Hepatocyte (in vitro differentiated cells): ENCODE measurements at regions not wholly inside any gene's neighbourhood (a gene's known extent, or its start where the extent isn't known, plus 50 kb on each side); places are given as distances from the start of the nearest gene placed in this dataset.

Experiments used
- DNase-seq: peaks from one replicate; pipeline ENCODE4 v3.0.0-alpha.2; 2016; ENCODE audit warnings: low spot score
- H2AFZ ChIP-seq: fragments of 200-600 bp; sonication (generic); 2 replicates; pipeline ENCODE4 v1.6.0; 2016; ENCODE audit warnings: antibody characterized with exemption, mild to moderate bottlenecking
- H3K27ac ChIP-seq: fragments of 200-600 bp; sonication (generic); 2 replicates; pipeline ENCODE4 v1.5.1; 2016; ENCODE audit warnings: mild to moderate bottlenecking
- H3K27me3 ChIP-seq: fragments of 200-600 bp; sonication (generic); 2 replicates; pipeline ENCODE4 v1.6.1; 2016
- H3K36me3 ChIP-seq: fragments of 200-600 bp; sonication (generic); replicated peaks from 2 replicates; pipeline ENCODE4 v1.5.1; 2016; ENCODE audit warnings: low read depth; ENCODE audit not compliant: insufficient read depth
- H3K4me1 ChIP-seq: fragments of 200-600 bp; sonication (generic); 2 replicates; pipeline ENCODE4 v1.5.1; 2016; ENCODE audit warnings: mild to moderate bottlenecking, moderate library complexity; ENCODE audit not compliant: insufficient read depth
- H3K4me2 ChIP-seq: fragments of 200-600 bp; sonication (generic); 2 replicates; pipeline ENCODE4 v1.6.0; 2016
- H3K4me3 ChIP-seq: fragments of 200-600 bp; sonication (generic); 2 replicates; pipeline ENCODE4 v1.5.1; 2016; ENCODE audit warnings: mild to moderate bottlenecking
- H3K79me2 ChIP-seq: fragments of 200-600 bp; sonication (generic); 2 replicates; pipeline ENCODE4 v1.6.0; 2017; ENCODE audit warnings: mild to moderate bottlenecking
- H3K9me2 ChIP-seq: fragments of 200-600 bp; sonication (generic); replicated peaks from 2 replicates; pipeline ENCODE4 v1.6.0; 2017; ENCODE audit warnings: mild to moderate bottlenecking; ENCODE audit not compliant: insufficient read depth
- H3K9me3 ChIP-seq: fragments of 200-600 bp; sonication (generic); 2 replicates; pipeline ENCODE4 v1.5.1; 2016; ENCODE audit warnings: low read depth, mild to moderate bottlenecking
- H4K20me1 ChIP-seq: fragments of 200-600 bp; sonication (generic); 2 replicates; pipeline ENCODE4 v1.6.0; 2016; ENCODE audit warnings: mild to moderate bottlenecking; ENCODE audit not compliant: insufficient read depth, poor library complexity, severe bottlenecking
- CTCF ChIP-seq: fragments of 200-600 bp; sonication (generic); IDR thresholded peaks from 2 replicates; pipeline ENCODE4 v1.5.1; 2016; ENCODE audit warnings: antibody characterized with exemption, mild to moderate bottlenecking; ENCODE audit not compliant: poor library complexity
- EZH2 ChIP-seq: fragments of 200-600 bp; sonication (generic); IDR thresholded peaks from 2 replicates; pipeline ENCODE4 v1.6.1; 2016; ENCODE audit warnings: antibody characterized with exemption, mild to moderate bottlenecking, borderline replicate concordance
- EZH2phosphoT487 ChIP-seq: fragments of 200-600 bp; sonication (generic); IDR thresholded peaks from one replicate; pipeline ENCODE4 v1.6.1; 2018; ENCODE audit warnings: antibody characterized with exemption, mild to moderate bottlenecking, low read depth, moderate library complexity; ENCODE audit not compliant: unreplicated experiment, severe bottlenecking
- WGBS: methylation state at CpG from one replicate; pipeline ENCODE4 v1.1.6; 2016; ENCODE audit warnings: low lambda C conversion rate; ENCODE audit errors: missing lambda C conversion rate; 5-methylcytosine and 5-hydroxymethylcytosine counted together

GRCh38 chr15:95895508-95895907 is 435.0 kb upstream of the NR2F2 start:
- H3K36me3 ChIP-seq, result no peaks in the 10 kb centered on the region
- no peak for DNase-seq
- H3K9me2 ChIP-seq, result no peaks in the 10 kb centered on the region
- H4K20me1 ChIP-seq, result no peaks in the 10 kb centered on the region
- H3K27me3 ChIP-seq, result no peaks in the 10 kb centered on the region
- H3K4me3 ChIP-seq, result no peak overlapping the region
- no peaks in the 10 kb centered on the region for H3K79me2 ChIP-seq
- no peak overlapping the region for H3K4me2 ChIP-seq
- no peak overlapping the region for H3K27ac ChIP-seq
- no peak overlapping the region for H2AFZ ChIP-seq
- peaks cover 15% of the 10 kb centered on the region for H3K4me1 ChIP-seq
- no peaks in the 10 kb centered on the region for H3K9me3 ChIP-seq
- TF ChIP-seq EZH2 (no peak), EZH2phosphoT487 (no peak), CTCF (no peak)

GRCh38 chr15:95897651-95898050 is 432.8 kb upstream of the NR2F2 start:
- Histone ChIP-seq H2AFZ (no peak overlapping the region), H3K27me3 (no peaks in the 10 kb centered on the region), H3K27ac (no peak overlapping the region), H3K4me2 (no peak overlapping the region), H3K9me2 (no peaks in the 10 kb centered on the region), H3K36me3 (no peaks in the 10 kb centered on the region), H3K4me1 (peaks cover 15% of the 10 kb centered on the region), H3K9me3 (no peaks in the 10 kb centered on the region), H3K79me2 (no peaks in the 10 kb centered on the region), H3K4me3 (no peak overlapping the region), H4K20me1 (no peaks in the 10 kb centered on the region)
- 60% methylated on average over 2 of the region's 2 CpGs for WGBS
- no peak for DNase-seq
- TF ChIP-seq EZH2 (no peak), CTCF (no peak), EZH2phosphoT487 (no peak)

- no peak for TF ChIP-seq CTCF
- no peak for TF ChIP-seq EZH2phosphoT487
- no peak for TF ChIP-seq EZH2
- no peak for DNase-seq
- H3K4me1 ChIP-seq, result peaks cover 14% of the 10 kb centered on the region
- no peaks in the 10 kb centered on the region for H3K36me3 ChIP-seq
- no peak overlapping the region for H3K4me2 ChIP-seq
- 93% methylated on average over 1 of the region's 1 CpG for WGBS
- H3K9me2 ChIP-seq, result no peaks in the 10 kb centered on the region
- no peak overlapping the region for H3K4me3 ChIP-seq
- H4K20me1 ChIP-seq, result no peaks in the 10 kb centered on the region
- H3K27ac ChIP-seq, result no peak overlapping the region
- no peaks in the 10 kb centered on the region for H3K79me2 ChIP-seq
- no peak overlapping the region for H2AFZ ChIP-seq
- H3K27me3 ChIP-seq, result no peaks in the 10 kb centered on the region
- no peaks in the 10 kb centered on the region for H3K9me3 ChIP-seq
Observed at GRCh38 chr15:95898761-95899160, 431.7 kb upstream of the NR2F2 start.

GRCh38 chr15:95901271-95901670 is 429.2 kb upstream of the NR2F2 start:
- Histone ChIP-seq H4K20me1 (no peaks in the 10 kb centered on the region), H3K9me3 (no peaks in the 10 kb centered on the region), H3K27ac (no peak overlapping the region), H3K27me3 (no peaks in the 10 kb centered on the region), H3K36me3 (no peaks in the 10 kb centered on the region), H2AFZ (no peak overlapping the region), H3K4me3 (no peak overlapping the region), H3K9me2 (no peaks in the 10 kb centered on the region), H3K4me1 (no peaks in the 10 kb centered on the region), H3K4me2 (no peak overlapping the region), H3K79me2 (no peaks in the 10 kb centered on the region)
- TF ChIP-seq EZH2, result no peak
- 87% methylated on average over 6 of the region's 6 CpGs for WGBS
- DNase-seq, result no peak
